Fibroblast of pulmonary artery (primary cell): ENCODE measurements at regions not wholly inside any gene's neighbourhood (a gene's known extent, or its start where the extent isn't known, plus 50 kb on each side); places are given as distances from the start of the nearest gene placed in this dataset.

Experiments used
- DNase-seq: peaks from one replicate; pipeline ENCODE4 v3.0.0-alpha.2; 2010; ENCODE audit warnings: low read depth
- H3K4me3 ChIP-seq: replicated peaks from 2 replicates; pipeline ENCODE4 v1.5.1; 2011; ENCODE audit warnings: low read depth, mild to moderate bottlenecking, control low read depth, low read length, moderate library complexity
- TF ChIP-seq, protein P1 (sequence below): IDR thresholded peaks from 2 replicates; pipeline ENCODE4 v1.5.1; 2011; ENCODE audit warnings: mild to moderate bottlenecking, control low read depth, low read length, inconsistent platforms; ENCODE audit errors: missing control alignments

DNA sequence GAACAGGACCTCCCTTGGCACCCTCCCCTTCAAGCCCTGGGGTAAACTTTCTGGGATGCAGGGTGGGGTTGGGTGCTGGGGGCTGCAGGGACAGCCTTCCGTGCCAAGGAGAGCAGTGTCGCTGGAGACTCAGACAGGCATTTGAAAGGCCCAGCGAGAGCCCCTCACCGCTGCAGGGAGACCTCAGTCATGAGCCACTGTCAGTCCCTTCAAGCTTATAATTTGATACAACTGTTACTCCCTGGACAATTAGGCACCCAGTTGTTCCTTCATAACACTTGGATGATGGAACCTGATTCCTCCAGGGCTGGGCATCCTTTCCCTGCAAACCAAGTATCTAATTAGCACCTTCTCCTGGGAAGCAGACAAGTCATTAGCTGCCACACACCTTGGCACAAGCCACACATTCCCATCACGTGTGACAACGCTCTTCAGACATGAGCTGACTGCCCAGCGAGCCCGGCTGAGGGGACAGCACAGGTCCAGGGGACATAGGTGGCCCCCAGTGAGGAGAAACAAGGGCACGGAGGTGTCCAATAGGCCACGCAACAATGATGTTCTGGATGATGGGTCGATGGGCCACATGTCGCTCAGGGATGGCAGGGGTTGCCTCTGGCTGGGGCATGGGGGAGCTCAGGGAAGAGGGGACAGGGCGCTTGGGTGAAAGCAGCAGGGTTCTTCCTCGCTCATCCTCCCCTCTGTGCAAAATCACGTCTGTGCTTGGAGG lies 59.6 kb downstream of the KCNF1 start:
- DNase-seq: no peak
- TF ChIP-seq, protein P1, sequence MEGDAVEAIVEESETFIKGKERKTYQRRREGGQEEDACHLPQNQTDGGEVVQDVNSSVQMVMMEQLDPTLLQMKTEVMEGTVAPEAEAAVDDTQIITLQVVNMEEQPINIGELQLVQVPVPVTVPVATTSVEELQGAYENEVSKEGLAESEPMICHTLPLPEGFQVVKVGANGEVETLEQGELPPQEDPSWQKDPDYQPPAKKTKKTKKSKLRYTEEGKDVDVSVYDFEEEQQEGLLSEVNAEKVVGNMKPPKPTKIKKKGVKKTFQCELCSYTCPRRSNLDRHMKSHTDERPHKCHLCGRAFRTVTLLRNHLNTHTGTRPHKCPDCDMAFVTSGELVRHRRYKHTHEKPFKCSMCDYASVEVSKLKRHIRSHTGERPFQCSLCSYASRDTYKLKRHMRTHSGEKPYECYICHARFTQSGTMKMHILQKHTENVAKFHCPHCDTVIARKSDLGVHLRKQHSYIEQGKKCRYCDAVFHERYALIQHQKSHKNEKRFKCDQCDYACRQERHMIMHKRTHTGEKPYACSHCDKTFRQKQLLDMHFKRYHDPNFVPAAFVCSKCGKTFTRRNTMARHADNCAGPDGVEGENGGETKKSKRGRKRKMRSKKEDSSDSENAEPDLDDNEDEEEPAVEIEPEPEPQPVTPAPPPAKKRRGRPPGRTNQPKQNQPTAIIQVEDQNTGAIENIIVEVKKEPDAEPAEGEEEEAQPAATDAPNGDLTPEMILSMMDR: no peak
- no peak overlapping the region for H3K4me3 ChIP-seq

- no peak for DNase-seq
- no peak overlapping the region for H3K4me3 ChIP-seq
- TF ChIP-seq, protein P1: no peak
Observed at GRCh38 chr2:10971888-10972260, 60.1 kb downstream of the KCNF1 start.

- no peak for DNase-seq
- no peak overlapping the region for H3K4me3 ChIP-seq
- TF ChIP-seq, protein P1: no peak
Observed at GRCh38 chr2:10972683-10973433, 61.1 kb downstream of the KCNF1 start.

DNA sequence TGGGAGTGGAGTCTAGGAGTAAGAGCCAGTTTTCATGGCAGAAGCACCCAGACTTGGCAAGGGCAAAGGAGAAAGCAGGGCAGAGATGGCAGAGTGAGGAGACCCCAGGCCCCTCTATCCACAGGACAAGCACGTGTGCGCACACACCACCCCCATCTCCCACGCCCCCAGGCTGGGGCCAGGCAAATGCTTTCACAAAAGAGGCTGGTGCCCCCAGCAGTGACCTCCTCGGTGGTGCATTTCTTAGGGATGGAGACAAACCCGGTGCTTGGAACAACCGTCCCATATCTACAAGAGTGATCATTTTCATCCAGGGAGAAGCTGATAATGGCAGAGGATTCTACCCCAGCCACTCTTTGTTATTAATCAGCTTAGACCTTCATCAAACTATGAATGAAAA lies 62.0 kb downstream of the KCNF1 start:
- TF ChIP-seq, protein P1: no peak
- no peak for DNase-seq
- H3K4me3 ChIP-seq: no peak overlapping the region

GRCh38 chr2:10977003-10977402 lies 65.3 kb downstream of the KCNF1 start:
- no peak for DNase-seq
- no peak overlapping the region for H3K4me3 ChIP-seq
- TF ChIP-seq, protein P1: no peak

- DNase-seq: peak; percentile 12
- H3K4me3 ChIP-seq: no peak overlapping the region
- TF ChIP-seq, protein P1: no peak
Observed at GRCh38 chr2:10977621-10978020, 65.9 kb downstream of the KCNF1 start.
